ENCODE measurements at regions not wholly inside any gene's neighbourhood (a gene's known extent, or its start where the extent isn't known, plus 50 kb on each side); places are given as distances from the start of the nearest gene placed in this dataset.
"Not testable (repeated sequence)": the region's sequence is repeated elsewhere in the genome, so short reads cannot be mapped to it uniquely, and the experiment has no call there.

DNA sequence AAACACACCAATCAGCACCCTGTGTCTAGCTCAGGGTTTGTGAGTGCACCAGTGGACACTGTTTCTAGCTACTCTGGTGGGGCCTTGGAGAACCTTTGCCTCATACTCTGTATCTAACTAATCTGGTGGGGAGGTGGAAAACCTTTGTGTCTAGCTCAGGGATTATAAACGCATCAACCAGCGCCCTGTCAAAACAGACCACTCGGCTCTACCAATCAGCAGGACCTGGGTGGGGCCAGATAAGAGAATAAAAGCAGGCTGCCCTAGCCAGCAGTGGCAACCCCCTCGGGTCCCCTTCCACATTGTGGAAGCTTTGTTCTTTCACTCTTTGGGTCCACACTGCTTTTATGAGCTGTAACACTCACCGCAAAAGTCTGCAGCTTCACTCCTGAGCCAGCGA is 121.8 kb downstream of the FSCB start:
- DNase-seq: not testable (repeated sequence)

DNA sequence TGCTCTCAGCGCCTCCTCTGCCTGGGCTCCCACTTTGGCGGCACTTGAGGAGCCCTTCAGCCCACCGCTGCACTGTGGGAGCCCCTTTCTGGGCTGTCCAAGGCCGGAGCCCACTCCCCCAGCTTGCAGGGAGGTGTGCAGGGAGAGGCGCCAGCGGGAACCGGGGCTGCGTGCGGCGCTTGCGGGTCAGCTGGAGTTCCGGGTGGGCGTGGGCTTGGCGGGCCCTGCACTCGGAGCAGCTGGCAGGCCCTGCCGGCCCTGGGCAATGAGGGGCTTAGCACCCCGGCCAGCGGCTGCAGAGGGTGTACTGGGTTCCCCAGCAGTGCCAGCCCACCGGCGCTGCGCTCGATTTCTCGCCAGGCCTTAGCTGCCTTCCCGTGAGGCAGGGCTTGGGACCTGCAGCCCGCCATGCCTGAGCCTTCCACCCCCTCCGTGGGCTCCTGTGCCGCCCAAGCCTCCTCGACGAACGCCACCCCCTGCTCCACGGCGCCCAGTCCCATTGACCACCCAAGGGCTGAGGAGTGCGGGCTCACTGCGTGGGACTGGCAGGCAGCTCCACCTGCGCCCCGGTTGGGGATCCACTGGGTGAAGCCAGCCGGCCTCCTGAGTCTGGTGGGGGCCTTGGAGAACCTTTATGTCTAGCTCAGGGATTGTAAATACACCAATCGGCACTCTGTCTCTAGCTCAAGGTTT is 122.3 kb downstream of the FSCB start:
- not testable (repeated sequence) for DNase-seq

DNA sequence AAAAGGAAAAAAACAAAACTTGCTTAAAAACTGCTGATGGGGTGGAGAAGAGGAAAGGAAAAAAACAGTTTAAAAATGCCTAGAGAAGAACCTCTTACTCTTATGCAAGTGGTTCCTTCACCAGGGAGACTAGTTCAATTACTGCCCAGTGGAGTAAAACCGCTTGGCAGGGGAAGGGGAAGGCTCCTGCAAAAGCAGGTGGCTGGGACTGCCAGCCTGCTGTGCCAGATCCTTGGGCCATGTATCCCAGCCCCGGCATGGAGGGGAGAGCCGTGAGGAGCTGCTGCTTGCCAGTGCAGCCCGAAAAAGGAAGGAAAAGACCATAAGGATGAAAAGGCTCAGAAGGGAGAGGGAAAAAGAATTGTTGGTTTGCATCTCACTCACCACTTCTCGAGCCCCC is 123.0 kb downstream of the FSCB start:
- DNase-seq: no peak

- no peak for DNase-seq
Observed at GRCh38 chr14:44383636-44384035, 123.4 kb downstream of the FSCB start.

DNA sequence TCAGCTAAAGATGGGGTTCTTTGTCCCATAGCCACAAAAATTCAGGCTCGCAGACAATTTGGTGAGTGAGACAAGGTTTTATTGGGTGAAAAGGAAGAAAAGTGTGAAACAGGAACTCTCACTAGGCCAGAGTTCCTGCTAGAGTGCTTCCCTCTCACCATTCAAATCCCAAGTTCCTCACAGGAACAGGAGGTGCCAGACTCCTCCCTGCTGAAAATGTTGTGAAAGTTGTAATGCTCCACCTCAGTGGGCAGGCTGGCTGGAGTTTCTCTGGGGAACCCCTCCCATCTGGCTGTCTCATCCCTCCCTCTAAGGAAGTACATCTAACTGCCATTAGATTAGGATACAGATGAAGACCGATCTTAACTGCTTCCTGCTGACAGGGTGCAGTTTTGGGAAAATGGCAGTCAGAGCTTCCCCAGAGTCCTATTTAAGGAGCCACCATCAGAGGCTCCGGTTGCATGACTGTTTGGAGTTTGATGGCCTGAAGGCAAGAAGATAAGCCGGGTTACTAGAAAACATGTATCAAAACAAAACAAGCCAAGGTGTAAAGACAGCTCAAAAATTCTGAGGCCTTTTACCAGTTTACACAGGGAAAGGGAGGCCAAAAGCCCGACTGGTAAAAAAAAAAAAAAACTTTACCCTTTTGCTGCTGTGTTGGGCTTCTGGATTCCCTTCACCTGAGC is 127.6 kb downstream of the FSCB start:
- no peak for DNase-seq

GRCh38 chr14:44374906-44375305 is 132.2 kb downstream of the FSCB start:
- DNase-seq: no peak

DNA sequence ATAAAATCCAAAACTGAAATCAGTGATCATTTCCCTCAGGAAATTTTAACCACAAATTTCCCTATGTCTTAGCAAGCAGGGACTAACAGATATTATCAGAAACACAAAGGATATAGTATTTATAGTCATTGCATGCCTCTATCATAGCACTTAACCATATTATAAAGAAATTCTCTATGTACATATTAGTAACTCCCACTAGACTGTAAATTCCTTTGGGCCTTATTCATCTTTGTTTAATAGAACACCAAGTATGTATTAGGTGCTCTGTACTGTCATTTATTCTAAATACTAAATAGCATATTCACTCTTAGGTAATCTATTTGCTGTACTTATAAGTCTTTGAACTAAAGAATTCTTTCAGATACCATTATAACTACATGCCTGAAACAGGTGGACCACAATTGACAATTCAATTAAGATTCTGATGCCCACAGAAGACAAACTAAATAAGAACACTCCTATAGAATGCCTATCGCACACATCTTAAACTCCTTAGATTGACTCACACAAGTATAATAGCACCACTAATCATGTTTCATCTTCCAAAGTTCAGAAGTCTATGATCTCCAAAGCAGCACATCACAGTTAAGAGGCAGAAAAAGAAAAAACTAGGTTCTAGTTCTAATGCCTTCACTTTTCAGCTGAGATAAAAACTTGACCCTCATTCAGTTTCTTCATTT is 134.1 kb downstream of the FSCB start:
- no peak for DNase-seq

DNA sequence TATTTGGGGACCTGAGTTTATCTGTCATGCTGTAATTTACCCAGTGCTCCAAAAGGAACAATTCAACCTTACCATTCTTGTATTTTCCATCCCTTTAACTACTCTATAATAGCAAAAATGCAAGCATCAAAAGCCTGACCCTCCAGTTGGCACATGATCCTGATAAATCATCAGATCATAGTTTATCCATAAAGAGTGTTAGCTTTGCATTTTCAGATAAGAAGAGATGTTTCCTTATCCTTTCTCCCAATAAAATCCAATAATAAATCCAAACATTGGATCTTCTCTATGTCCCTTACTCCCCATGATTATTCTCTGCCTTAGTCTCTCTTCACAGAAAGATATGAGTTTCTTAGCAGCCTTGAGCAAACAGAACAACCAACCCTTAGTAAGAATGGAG is 134.9 kb downstream of the FSCB start:
- no peak for DNase-seq

- no peak for DNase-seq
Observed at GRCh38 chr14:44370727-44371126, 136.4 kb downstream of the FSCB start.

- DNase-seq: no peak
Observed at GRCh38 chr14:44369401-44370123, 137.5 kb downstream of the FSCB start.

GRCh38 chr14:44361083-44361482 is 146.0 kb downstream of the FSCB start:
- no peak for DNase-seq

DNA sequence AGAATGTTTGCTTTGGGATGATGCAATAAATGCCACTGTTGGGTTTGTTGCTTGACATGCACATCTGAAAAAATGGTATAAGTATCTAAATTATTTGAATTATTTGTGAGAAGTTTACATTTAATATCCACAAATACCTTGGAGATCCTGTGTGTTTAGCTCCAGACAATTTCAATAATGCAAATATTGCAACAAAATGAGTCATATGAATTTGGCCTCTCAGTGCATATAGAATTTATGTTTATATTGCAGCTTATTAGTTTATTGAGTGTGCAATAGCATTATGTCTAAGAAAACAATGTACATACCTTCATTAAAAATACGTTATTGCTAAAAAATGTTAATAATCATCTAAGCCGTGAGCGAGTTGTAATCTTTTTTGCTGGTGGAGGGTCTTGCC is 153.3 kb downstream of the FSCB start:
- no peak for DNase-seq

DNA sequence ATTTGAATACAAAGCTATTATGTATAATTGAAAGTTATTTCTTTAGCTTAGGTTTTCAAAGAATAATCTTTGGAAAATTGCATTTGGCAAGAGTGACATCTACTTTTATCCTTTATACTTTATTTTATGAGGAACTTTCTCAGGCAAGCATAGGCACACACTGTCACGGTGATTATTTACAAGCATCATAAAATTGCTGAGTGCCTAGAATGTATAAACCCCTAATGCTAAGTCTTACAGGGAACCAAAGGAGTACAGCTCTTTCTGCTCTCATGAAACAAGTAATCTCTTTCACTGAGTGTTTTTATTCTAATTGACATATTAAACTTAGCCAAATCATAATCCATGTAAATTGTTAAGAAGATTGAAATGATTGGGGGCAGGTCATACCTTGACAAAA is 154.9 kb downstream of the FSCB start:
- no peak for DNase-seq

DNA sequence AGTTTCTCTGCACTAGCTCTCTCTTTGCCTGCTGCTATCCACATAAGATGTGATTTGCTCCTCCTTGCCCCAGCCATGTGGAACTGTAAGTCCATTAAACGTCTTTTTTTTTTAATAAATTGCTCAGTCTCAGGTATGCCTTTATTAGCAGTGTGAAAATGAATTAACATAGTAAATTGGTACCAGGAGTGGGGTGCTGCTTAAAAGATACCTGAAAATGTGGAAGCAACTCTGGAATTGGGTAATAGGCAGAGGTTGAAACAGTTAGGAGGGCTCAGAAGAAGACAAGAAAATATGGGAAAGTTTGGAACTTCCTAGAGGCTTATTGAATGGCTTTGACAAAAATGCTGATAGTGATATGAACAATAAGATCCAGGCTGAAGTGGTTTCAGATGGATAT is 159.8 kb downstream of the FSCB start:
- DNase-seq: no peak

GRCh38 chr14:44341116-44341515 is 166.0 kb downstream of the FSCB start:
- no peak for DNase-seq

- DNase-seq: no peak
Observed at GRCh38 chr14:44339862-44340261, 167.2 kb downstream of the FSCB start.

GRCh38 chr14:44339231-44339630 is 167.9 kb downstream of the FSCB start:
- no peak for DNase-seq

- no peak for DNase-seq
Observed at GRCh38 chr14:44317441-44317746, 189.7 kb downstream of the FSCB start.

GRCh38 chr14:44316647-44317440 is 190.2 kb downstream of the FSCB start:
- DNase-seq: no peak

DNA sequence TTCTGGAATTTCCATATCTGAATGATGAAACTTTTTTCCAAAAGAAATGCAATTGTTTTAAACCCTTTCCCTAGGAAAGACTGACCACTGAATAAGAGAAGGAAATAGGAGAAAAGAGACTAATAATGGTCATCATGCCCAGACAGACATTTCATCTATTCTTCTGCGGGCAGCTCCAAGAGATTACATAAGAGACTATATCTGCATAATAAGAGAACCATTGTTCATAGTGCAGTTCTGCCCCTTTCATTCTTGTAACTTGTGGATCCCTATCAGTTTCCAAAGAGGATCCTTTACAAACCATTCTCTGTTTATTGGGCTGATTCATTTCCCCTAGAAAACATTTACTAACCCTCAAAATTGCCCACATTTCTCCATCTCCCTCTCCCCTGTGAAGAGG is 197.8 kb downstream of the FSCB start:
- DNase-seq: no peak

- no peak for DNase-seq
Observed at GRCh38 chr14:44300916-44301315, 206.2 kb downstream of the FSCB start.

- no peak for DNase-seq
Observed at GRCh38 chr14:44297437-44297836, 209.6 kb downstream of the FSCB start.

- no peak for DNase-seq
Observed at GRCh38 chr14:44291366-44291915, 215.6 kb downstream of the FSCB start.

Measured in CD4-positive, alpha-beta T cell treated with Interferon gamma for 1 hour (primary cell).